GM18907 (cell line): ENCODE measurements at regions not wholly inside any gene's neighbourhood (a gene's known extent, or its start where the extent isn't known, plus 50 kb on each side); places are given as distances from the start of the nearest gene placed in this dataset.

Experiments used
- ATAC-seq: cut with Tn5 transposase; IDR thresholded peaks from one replicate; pipeline ENCODE4 v1.9.1; 2021; ENCODE audit warnings: mild to moderate bottlenecking, moderate library complexity; ENCODE audit not compliant: unreplicated experiment

- no peak for ATAC-seq
Observed at GRCh38 chr21:19326531-19327319, 923.1 kb upstream of the TMPRSS15 start.

- no peak for ATAC-seq
Observed at GRCh38 chr21:19328954-19329353, 925.4 kb upstream of the TMPRSS15 start.

GRCh38 chr21:19340303-19340702 lies 936.7 kb upstream of the TMPRSS15 start:
- no peak for ATAC-seq

GRCh38 chr21:19340954-19341353 lies 937.4 kb upstream of the TMPRSS15 start:
- no peak for ATAC-seq

GRCh38 chr21:19343711-19344110 lies 940.1 kb upstream of the TMPRSS15 start:
- peak; percentile 46 for ATAC-seq

- ATAC-seq, result no peak
Observed at GRCh38 chr21:19350286-19350685, 946.7 kb upstream of the TMPRSS15 start.

GRCh38 chr21:19353256-19353655 lies 949.7 kb upstream of the TMPRSS15 start:
- no peak for ATAC-seq

- no peak for ATAC-seq
Observed at GRCh38 chr21:19368944-19369343, 965.4 kb upstream of the TMPRSS15 start.

GRCh38 chr21:19392390-19392789 lies 988.8 kb upstream of the TMPRSS15 start:
- no peak for ATAC-seq

- no peak for ATAC-seq
Observed at GRCh38 chr21:19400223-19400770, 996.7 kb upstream of the TMPRSS15 start.

- no peak for ATAC-seq
Observed at GRCh38 chr21:19402870-19403269, 999.3 kb upstream of the TMPRSS15 start.

- no peak for ATAC-seq
Observed at GRCh38 chr21:19405326-19405725, 1001.7 kb upstream of the TMPRSS15 start.

GRCh38 chr21:19420565-19420964 lies 1017.0 kb upstream of the TMPRSS15 start:
- ATAC-seq, result no peak

GRCh38 chr21:19433623-19434022 lies 1030.0 kb upstream of the TMPRSS15 start:
- no peak for ATAC-seq

- ATAC-seq, result no peak
Observed at GRCh38 chr21:19440792-19441655, 1037.4 kb upstream of the TMPRSS15 start.

- ATAC-seq, result no peak
Observed at GRCh38 chr21:19458295-19458694, 1054.7 kb upstream of the TMPRSS15 start.

- ATAC-seq, result no peak
Observed at GRCh38 chr21:19461481-19462205, 1058.1 kb upstream of the TMPRSS15 start.

GRCh38 chr21:19463966-19464365 lies 1060.4 kb upstream of the TMPRSS15 start:
- ATAC-seq, result no peak

GRCh38 chr21:19468991-19469715 lies 1065.6 kb upstream of the TMPRSS15 start:
- no peak for ATAC-seq

- ATAC-seq, result no peak
Observed at GRCh38 chr21:19475525-19475924, 1071.9 kb upstream of the TMPRSS15 start.
